NOMO-1 treated with DMSO at 0.1 percent for 48 hours (cell line): ENCODE measurements at regions not wholly inside any gene's neighbourhood (a gene's known extent, or its start where the extent isn't known, plus 50 kb on each side); places are given as distances from the start of the nearest gene placed in this dataset.

Source experiments
- DNase-seq: peaks from one replicate; lab custom pipeline; 2025; ENCODE audit not compliant: unreplicated experiment; lab: John Stamatoyannopoulos, UW

GRCh38 chr13:33615436-33615835, 202.5 kb upstream of the RFC3 start:
- no peak for DNase-seq

GRCh38 chr13:33616130-33616529, 201.8 kb upstream of the RFC3 start:
- DNase-seq = no peak

- DNase-seq = no peak
These were observed 200.9 kb upstream of the RFC3 start for GRCh38 chr13:33617055-33617454.

DNA sequence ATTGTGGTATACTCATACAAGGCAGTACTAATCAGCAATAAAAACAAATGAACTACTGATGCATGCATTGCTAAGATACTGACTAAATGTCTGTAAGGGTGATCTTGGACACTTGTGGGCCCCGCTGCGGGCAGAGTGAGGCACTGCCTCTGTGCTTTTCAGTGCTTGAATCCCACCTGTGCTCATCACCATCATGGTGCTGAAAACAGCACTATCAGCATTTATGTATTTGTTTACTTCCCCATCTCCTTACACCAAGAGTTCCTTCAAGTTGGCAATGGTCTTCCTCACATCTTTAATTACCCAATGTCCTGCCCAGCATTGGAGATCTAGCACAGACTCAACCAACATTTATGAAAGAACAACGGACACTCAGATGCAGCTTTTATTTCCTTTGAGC, 193.7 kb upstream of the RFC3 start:
- DNase-seq = no peak

DNA sequence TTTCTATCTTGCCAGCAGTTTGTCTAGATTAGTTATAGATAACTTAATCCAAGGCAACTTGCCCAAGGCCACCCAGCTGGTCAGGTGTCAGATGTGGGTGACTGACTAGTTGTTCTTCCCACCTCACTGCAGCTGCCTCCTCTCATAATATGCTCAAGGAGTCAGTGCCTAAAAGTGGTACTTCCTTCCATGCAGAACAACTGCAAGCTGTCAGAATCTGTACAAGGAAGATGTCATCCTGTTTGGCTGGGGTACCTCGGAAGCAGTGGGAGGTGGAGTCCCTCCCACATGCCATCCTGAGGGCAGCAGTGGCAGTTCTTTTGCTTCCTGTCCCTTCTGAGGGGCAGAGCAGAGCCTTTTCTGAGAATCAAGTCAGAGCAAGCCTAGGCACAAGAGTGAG, 193.2 kb upstream of the RFC3 start:
- no peak for DNase-seq

DNA sequence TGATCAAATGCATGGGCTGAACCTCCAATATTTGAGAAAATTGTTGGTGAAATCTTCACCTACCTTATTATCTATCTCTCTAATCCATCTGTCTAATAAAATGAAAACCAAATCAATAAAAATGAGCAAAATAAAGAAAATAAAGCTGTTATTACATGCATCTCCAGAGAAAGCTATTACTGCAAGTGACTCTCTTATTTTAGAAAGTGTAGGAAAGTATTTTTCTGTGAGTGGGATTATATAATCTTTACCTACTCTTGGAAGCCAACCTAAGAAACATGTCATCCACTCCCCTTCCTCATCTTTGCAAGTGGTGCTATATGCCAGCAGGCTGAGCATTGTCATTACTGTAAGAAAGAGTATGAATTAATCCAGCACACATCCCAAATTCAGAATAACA, 191.5 kb upstream of the RFC3 start:
- DNase-seq = no peak

- DNase-seq = no peak
These were observed 189.3 kb upstream of the RFC3 start for GRCh38 chr13:33628662-33629061.

GRCh38 chr13:33629605-33630360, 188.2 kb upstream of the RFC3 start:
- no peak for DNase-seq

- no peak for DNase-seq
These were observed 184.0 kb upstream of the RFC3 start for GRCh38 chr13:33633701-33634545.

DNA sequence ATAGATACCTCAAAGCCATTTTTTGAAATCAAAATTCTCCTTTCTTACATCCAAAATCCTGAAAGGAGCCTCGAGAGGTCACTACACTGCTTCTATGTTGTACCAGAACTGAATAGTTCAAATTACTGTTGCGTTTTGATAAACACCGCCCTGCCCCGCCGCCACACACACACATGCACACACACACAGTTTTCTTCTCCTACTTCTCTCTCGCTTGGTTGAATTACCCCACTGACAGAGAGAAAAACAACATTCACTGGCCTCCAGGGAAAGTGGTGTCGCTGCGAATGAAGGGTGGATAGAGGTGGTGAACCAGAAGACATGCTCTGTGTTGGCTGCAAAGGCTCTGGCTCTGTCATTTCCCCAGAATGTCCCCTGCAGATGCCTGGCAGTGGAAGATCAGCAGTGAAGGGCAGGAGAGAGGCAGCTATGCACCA, 183.4 kb upstream of the RFC3 start:
- DNase-seq = no peak

- no peak for DNase-seq
These were observed 181.7 kb upstream of the RFC3 start for GRCh38 chr13:33636243-33636642.

DNA sequence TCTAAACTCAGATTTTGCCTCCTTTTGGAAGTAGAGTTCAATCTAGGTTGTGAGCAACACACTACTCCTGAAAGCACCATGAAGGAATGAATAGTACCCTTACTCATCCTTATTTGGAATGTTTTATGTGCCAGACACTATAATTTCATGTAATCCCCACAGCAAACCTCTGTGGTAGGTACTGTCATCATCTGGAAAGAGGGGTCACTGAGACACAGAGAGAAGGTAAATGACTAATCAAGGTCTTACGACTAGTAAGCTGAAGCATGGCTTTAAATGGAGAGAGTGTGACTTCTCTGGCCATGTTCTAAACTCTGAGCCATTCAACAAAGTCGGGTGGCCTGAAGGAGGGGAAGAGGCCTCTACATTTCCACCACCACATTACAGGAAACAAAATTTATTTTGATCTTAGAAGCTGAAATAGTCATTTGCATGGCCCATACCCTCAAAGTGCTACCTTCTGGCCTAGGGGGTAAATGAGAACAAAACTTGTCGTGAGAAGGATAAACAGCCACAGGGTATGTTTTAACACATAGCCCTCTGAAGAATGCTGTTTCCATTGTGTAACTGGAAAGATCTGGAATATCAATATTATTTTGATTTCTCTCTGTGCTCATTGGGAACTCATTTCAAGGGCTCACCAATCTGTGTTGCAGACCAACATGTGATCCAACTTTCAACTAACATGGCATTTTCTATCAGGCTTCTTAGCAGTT, 180.8 kb upstream of the RFC3 start:
- DNase-seq = no peak

GRCh38 chr13:33637978-33638743, 179.8 kb upstream of the RFC3 start:
- no peak for DNase-seq

- DNase-seq = no peak
These were observed 178.8 kb upstream of the RFC3 start for GRCh38 chr13:33639158-33639557.

DNA sequence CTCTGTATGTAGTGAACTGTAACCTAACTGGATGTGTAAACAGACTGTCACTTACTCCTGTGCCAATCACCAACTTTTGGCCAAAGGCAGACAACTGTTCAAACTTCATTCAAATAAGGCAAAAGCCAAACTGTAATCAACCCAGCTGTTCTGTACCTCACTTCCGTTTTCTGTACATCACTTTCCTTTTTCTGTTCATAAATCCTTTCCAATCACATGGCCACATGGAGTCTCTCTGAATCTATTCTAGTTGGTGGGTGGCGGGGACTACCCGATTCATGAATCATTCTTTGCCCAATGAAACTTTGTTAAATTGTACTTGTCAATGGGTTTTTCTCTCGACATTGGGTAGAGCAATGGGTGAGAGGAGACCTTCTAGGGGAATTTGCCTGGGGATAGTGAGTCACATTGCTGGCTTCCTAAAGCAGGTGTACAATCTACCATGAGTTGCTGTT, 178.3 kb upstream of the RFC3 start:
- no peak for DNase-seq

DNA sequence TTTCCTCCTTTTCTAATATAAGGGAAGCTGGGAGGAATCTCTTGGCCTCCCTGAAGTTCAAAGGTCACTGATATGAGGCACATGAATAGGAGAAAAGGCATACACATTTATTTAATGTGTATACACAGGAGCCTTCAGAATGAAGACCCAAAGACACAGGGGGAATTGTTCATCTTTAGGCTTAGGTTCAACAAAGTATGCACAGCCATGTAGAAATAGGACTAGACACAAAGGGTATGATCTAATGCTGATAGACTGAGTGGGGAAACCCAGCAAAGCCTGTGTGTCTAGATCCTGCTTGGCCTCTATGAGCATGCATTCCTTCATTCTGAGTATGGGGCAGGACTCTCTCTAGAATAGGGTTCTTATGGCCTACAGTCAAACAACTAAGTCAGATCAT, 177.1 kb upstream of the RFC3 start:
- no peak for DNase-seq

DNA sequence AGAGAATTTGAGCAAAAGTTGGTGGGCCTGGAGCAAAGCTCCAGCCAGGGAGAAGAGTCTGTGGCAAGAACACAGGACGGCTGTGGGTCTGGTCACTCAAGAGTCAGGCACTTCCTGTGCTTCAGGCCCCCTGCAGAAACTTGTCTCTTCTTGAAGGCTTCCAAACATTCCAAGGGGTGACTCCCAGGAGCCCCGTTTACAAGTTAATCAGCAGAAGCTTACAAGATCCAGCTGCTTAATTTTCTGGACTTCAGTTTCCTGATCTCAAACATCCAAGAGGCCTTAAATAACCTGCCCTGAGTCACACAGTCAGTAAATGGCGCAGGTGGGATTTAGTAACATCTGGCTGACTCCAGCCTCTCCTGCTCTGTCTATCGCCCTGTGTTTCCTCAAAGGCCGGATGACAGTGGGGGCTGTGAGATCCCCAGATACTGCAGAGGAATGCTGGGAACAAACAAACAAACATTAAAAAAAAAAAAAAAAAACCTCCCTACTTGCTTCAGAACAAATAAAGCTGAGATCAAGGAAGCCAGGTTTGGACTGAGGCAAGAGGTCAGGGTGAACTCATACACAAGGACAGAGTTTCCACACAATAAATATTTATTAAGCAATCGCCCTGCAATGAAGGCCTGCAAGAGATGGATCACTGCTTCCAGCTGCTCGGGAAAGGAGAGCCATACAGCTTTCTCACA, 175.4 kb upstream of the RFC3 start:
- DNase-seq = no peak

DNA sequence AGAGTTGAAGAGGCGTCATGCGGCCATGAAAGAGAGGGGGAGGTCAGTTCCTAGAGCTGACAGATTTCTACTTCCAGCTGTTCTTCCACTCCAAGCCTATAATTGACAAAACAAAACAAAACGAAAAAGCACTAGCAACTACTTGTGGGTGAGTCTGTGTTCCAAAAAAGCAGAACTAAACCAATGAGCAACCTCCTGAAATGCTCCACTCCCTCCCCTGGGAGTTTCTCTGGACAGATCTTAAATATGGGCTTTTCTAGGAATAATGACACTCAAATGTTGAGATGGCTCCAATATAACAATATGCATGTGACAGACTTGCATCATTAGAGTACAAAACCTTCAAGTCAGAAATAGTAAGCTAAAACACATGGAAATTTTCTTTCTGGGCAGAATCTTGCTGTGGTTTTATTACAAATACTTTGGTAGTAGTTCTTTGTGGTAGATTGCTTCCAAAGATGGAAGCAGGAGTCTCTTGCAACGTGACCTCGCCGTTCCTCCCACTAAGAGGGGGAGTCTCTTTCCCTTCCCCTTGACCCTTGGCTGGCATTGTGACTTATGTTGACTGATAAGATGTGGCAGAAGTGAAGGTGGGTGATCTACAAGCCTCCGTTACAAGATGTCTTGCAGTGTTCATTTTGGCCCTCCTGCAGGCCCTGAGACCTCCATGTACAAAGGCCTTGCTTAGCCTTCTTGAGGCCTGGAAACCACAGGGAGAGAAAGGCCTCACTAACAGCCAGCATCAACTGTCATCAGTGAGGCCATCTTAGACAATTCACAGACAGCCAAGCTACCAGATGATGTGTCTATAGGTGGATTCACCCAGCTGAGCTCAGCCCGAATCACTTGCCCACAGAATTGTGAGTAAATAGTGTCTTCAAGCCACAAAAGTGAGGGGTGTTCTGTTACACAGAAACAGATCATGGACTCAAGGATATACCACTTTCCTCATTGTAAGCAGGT, 173.1 kb upstream of the RFC3 start:
- peak; percentile 61 for DNase-seq
